Neural cell (in vitro differentiated cells): ENCODE measurements at regions not wholly inside any gene's neighbourhood (a gene's known extent, or its start where the extent isn't known, plus 50 kb on each side); places are given as distances from the start of the nearest gene placed in this dataset.

Source experiments
- CTCF ChIP-seq: fragments of 450-650 bp; IDR thresholded peaks from 2 replicates; pipeline ENCODE4 v1.5.1; 2014; ENCODE audit warnings: antibody characterized with exemption, mild to moderate bottlenecking, moderate library complexity; ENCODE audit not compliant: poor library complexity, severe bottlenecking
- EP300 ChIP-seq: fragments of 450-650 bp; conservative IDR thresholded peaks from 2 replicates; pipeline ENCODE4 v1.6.1; 2014; ENCODE audit warnings: antibody characterized with exemption, mild to moderate bottlenecking, moderate library complexity; ENCODE audit not compliant: poor library complexity, severe bottlenecking
- EZH2 ChIP-seq: fragments of 200-600, 300-800 bp; shearing (Covaris generic), sonication (generic); IDR thresholded peaks from 2 replicates; pipeline ENCODE4 v1.6.1; 2014; ENCODE audit warnings: antibody characterized with exemption, low read length, borderline replicate concordance, mild to moderate bottlenecking; ENCODE audit not compliant: insufficient read depth, poor library complexity, severe bottlenecking
- POLR2AphosphoS5 ChIP-seq: IDR thresholded peaks from 2 replicates; pipeline ENCODE4 v1.6.1; 2012
- RAD21 ChIP-seq: fragments of 450-650 bp; conservative IDR thresholded peaks from 2 replicates; pipeline ENCODE4 v1.6.1; 2014; ENCODE audit warnings: antibody characterized with exemption, mild to moderate bottlenecking, moderate library complexity
- REST ChIP-seq: IDR thresholded peaks from 2 replicates; pipeline ENCODE4 v1.6.1; 2012; ENCODE audit warnings: borderline replicate concordance
- SMC3 ChIP-seq: fragments of 450-650 bp; conservative IDR thresholded peaks from 2 replicates; pipeline ENCODE4 v1.6.1; 2014; ENCODE audit warnings: antibody characterized with exemption, mild to moderate bottlenecking, moderate library complexity; ENCODE audit not compliant: poor library complexity
- TAF1 ChIP-seq: IDR thresholded peaks from 2 replicates; pipeline ENCODE4 v1.6.1; 2012; ENCODE audit warnings: low read depth

- no peak for TF ChIP-seq CTCF
- TF ChIP-seq RAD21 = no peak
- TF ChIP-seq POLR2AphosphoS5 = no peak
- no peak for TF ChIP-seq EZH2
- TF ChIP-seq EP300 = no peak
- no peak for TF ChIP-seq SMC3
- no peak for TF ChIP-seq REST
- no peak for TF ChIP-seq TAF1
Measured at GRCh38 chr7:52091996-52092395, 775.4 kb upstream of the COBL start.
